ENCODE measurements at regions not wholly inside any gene's neighbourhood (a gene's known extent, or its start where the extent isn't known, plus 50 kb on each side); places are given as distances from the start of the nearest gene placed in this dataset.
"Not testable (repeated sequence)": the region's sequence is repeated elsewhere in the genome, so short reads cannot be mapped to it uniquely, and the experiment has no call there.

DNA sequence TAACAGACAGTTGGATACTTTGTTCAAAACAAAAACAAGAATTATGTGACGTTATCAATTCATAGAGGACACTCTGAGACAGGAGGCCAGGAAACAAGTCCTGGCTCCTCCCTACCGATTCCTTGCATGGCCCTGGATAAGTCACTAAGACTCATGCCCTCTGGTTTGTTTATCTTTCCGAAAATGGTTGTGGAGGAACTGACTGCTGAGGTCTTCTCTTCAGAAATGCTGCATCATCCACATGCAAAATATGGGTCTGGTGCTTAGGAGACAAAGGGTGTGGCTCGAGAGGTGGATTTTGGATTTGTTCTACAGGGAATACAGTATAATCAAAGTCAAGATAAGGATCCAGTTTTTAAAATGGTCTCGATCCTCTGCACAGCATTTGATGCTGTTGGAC is 130.9 kb downstream of the RELL1 start:
- no peak for DNase-seq (ENCODE audit: low read depth, low spot score)

DNA sequence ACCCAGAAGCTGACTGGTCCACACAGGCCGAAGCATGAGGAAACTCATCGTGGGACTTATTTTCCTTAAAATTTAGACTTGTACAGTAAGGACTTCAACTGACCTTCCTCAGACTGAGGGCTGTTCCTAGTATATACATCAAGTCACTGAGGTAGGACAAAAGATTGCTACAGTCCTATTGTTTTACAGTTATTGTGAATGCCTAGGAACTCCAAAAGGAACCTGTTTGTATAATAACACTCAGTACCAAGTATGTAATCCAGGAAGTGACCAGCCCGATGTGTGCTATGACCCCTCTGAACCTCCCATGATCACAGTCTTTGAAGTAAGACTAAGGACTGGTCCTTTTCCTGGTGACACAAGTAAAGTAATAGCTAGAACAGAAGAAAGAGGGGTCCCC is 136.3 kb downstream of the RELL1 start:
- not testable (repeated sequence) for DNase-seq (ENCODE audit: low read depth, low spot score)

DNA sequence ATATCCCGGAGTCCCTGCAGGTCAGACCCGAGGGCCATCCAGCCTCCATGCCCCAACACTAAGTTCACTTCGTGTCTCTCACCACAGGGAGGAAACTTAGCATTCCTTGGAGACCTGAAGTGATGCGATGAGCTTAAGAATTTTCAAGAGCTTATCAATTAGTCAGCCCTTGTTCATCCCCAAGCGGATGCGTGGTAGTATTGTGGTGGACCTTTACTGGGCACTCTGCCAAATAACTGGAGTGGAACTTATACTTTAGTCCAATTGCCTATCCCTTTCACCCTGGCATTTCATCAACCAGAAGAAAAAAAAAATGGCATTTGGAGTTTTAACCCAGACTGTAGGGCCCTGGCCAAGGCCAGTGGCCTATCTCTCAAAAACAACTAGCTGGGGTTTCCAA is 137.1 kb downstream of the RELL1 start:
- peak; percentile 64 for DNase-seq (ENCODE audit: low read depth, low spot score)

DNA sequence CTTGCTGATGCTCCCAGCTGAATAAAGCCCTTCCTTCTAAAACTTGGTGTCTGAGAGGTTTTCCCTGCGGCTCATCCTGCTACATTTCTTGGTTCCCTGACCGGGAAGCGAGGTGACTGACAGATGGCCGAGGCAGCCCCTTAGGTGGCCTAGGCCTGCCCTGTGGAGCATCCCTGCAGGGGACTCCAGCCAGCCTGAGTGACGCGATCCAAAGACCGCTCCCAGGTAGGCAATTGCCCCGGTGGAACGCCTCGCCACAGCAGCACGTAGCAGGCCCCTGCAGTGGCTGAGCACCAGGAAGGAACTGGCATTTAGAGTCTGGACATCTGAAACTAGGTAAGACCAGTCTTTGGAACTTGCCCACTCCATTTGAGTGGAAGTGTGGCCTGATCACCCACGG is 139.6 kb downstream of the RELL1 start:
- no peak for DNase-seq (ENCODE audit: low read depth, low spot score)

DNA sequence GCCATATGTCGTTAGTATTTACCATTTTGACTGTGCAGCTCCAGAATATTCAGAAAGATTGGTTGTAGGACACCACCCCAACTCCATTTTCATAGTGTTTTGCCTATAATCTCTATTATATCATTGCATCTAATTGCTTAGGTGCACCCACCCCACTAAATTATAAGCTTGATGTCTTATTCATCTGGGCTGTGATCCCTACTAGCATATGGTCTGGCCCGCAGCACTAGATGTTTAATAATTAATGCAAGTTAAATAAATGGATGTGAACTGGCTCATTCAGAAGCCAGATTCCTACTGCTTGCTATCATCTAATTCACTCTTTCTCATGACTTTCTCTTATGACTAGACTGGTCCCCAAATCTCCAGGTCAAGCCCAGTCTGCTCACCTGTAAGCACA is 143.5 kb downstream of the RELL1 start:
- DNase-seq (ENCODE audit: low read depth, low spot score): no peak

DNA sequence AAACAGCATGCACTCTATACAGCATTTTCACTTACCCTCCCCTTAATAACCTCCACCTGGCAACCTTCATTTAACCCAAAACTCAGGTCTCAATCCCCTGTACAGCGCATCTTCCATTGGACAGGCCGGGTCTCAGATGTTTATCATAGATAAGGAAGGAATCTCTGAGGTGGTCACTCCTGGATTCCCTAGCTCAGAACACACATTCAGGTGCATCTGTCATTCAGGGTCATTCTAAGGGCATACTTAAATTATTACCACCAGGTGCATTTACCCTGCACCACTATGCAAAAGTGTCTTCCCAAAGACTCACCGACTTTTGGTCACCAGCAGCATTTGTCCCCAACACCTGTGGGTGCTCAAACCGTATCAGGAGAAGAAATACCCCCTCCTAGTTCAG is 144.2 kb downstream of the RELL1 start:
- no peak for DNase-seq (ENCODE audit: low read depth, low spot score)

DNA sequence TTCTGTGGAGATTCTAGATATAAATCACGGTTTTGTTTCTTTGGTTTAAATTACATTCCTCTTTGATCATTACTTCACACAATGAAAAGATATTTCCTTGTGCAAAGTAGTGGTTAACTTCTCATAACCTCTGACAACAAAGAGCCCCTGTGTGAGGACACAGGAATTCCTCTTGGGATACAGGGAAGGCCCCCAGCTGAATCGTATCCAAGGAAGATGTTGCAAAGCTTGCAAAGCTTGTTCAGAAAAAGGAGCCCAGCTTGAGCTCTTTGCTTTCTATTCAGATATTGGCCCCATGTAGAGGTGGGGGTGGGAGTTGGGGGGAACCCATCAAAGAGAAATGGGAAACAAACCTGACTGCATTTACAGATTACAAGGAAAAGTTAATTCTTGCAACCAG is 145.7 kb downstream of the RELL1 start:
- peak; percentile 51 for DNase-seq (ENCODE audit: low read depth, low spot score)

DNA sequence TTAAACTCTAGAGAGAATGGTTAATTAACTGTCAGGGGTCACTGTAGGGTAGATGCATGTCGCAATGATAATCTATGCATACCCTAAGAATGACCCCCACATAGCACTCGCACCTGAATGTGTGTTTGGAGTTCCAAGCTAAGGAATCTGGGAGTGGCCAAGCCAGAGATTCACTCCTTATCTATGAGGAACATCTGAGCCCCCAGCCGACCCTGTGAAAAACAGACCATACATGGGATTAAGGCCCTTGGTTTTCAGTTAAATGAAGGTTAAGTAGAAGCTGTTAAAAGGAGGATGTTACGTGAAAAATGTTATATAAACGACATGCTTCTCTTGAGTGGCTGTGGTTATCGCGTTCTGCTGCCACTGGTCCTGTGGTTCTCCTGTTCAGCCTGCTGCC is 147.2 kb downstream of the RELL1 start:
- DNase-seq (ENCODE audit: low read depth, low spot score): no peak

DNA sequence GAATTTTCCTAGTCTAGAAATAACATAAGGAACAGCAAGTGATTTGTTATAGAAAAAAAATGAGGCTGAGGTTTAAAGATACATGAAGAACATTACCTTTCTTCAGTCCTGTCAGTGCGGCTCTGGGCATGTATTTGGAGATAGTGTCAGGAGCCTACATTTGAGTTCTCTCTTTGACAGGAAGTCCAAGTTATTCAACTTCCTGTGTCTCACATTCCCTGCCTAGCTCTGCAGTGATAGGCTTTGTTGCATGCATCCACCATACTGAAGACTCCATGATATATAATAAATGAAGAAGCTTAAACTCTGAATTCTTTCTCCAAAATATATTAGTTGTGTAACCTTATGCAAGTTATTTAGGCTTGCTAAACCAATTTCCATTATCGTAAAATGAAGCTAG is 148.7 kb downstream of the RELL1 start:
- no peak for DNase-seq (ENCODE audit: low read depth, low spot score)

DNA sequence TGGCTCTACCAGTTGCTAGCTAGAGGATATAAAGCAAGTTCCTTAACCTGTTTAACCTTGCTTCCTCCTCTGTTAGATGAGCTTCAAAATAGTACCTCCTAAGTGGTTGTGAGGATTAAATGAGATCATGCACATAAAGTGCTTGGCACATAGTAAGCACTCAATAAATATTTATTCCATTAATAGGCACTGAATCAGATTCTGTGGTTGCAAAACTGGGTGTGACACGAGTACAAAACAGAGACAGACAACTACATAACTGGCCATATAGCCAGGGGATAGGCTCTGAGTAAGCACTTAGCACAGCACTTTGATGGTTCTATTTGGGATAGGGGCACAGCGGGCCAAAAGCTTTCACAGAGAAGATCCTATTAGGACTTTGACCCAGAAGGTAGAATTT is 150.3 kb downstream of the RELL1 start:
- DNase-seq (ENCODE audit: low read depth, low spot score): no peak

DNA sequence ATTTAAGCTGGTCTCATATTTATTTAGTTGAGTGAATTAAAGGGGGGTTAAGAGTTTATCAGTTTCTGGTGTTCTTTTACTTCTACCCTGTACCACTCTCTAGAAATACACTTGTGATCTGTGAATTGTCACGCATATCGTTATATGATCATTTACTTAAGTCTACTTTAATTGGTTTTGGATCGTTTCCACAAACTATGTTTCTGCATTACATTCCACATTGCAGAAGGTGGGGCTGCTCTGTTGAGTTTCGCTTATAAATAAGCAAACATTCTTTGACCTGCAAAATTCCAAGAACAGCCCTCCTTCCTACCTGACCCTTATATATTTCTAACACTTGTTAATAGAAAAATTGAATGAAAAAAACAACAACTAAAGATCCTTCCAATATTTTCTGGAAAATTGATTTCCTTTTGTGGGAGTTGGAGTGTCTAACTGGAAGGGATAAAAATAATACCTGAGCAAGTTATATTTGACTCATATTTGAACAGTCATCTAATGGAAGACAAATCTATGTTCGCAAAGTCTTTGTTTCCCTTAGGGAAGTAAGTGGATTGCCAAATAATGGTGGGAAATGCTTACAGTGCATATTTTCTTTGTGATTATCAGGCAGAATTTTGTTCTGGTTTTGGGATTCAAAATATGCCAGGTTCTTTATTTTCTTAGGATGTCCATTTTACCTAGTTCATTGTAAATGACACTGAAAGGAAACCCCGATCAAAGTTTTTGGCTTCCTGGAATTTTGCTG is 152.7 kb downstream of the RELL1 start:
- no peak for DNase-seq (ENCODE audit: low read depth, low spot score)

DNA sequence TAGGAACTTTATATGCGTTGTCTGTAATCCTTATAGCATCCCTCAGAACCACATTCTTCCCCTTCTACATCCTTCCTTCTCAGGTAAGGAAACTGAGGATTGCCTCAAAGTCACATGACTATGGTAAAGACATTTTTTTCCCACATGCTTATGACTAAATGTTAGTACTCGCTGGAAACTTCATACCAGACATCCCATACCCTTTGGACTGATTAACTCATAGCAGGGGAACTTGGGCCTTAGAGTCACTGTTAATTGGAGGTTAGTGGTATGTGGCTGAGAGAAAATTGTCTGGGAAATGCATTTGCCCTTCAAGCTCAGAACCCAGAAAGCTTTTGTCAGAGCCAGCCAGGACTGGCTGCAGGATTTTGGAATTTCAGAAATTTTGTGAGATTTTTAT is 155.0 kb downstream of the RELL1 start:
- no peak for DNase-seq (ENCODE audit: low read depth, low spot score)

DNA sequence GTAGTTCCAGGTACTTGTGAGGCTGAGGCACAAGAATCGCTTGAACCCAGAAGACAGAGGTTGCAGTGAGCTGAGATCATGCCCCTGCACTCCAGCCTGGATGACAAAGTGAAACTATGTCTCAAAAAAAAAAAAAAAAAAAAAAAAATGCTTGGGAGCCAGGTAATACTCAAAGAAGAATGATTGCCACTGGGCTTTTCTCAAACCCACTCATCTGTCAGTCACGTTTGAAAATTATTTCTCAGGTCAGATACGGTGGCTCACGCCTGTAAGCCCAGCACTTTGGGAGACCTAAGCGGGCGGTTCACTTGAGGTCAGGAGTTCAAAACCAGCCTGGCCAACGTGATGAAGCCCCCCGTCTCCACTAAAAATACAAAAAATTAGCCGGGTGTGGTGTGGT is 155.7 kb downstream of the RELL1 start:
- DNase-seq (ENCODE audit: low read depth, low spot score): no peak

DNA sequence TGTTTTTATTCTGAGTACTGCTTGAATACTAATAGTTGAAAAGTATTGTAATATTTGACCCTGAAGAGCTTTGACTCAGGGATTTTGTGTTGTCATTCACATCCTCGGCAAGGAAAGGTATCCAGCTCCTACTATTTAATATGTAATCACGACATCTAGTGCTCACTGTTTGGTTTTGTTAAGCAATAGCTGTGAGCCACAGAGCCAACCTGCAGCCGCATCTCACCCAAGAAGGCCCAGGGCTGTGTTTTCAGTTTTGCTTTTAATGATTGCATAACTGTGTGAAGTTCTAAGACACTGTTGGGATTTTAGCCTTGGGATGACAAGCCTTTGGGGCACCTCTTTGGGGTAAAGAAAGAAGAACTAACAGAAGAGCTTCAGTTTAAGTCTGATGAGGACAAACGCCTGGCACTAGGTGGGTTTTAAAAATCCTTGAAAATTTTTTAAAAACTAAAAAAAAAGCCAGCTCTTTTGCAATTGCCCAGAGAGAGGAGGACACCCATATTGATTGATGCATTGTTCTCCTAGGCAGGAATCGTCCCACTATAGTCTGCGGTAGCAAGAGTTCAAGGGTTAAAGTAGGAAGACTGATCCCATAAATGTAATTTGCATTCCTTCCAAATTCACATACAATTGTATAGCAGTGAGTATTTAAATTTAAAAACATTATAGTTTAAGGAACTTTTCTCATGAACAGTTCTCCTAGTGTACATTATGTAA is 157.8 kb downstream of the RELL1 start:
- DNase-seq (ENCODE audit: low read depth, low spot score): no peak

DNA sequence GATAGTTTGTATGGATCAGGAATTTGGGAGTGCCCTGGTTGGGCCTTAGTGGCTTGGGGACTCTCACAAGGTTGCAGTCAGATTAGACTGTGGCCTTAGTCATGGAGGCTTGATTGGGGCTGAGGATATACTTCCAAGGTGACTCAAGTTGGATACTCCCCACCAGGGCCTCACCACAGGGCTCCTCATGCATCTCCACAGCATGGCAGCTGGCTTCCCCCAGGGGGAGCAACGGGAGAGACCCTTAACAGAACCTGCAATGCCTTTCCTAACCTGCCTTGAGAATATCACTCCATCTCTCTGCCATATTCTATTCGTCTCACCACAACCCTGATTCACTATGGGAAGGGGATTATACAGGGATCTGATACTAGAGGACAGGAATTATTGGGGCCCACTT is 161.9 kb downstream of the RELL1 start:
- DNase-seq (ENCODE audit: low read depth, low spot score): no peak

DNA sequence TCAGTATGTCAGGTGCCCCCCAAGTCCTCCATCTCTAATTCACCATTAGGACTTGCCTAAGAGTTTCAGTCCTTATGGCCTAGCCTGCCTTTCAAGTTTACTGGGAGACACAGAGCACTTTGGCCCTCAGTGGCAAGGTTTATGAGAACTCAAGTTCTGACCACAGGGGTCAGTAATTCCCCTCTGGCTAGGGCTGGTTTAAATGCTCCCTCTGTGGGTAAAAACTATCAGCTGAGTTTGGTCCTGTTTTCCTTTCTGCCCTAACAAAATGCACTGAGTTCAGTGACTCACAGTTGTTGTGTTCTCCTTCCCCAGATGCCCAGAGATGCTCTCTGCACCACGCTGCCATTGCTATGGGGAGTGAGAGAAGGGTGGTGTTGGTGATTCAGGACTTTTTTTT is 163.2 kb downstream of the RELL1 start:
- no peak for DNase-seq (ENCODE audit: low read depth, low spot score)

DNA sequence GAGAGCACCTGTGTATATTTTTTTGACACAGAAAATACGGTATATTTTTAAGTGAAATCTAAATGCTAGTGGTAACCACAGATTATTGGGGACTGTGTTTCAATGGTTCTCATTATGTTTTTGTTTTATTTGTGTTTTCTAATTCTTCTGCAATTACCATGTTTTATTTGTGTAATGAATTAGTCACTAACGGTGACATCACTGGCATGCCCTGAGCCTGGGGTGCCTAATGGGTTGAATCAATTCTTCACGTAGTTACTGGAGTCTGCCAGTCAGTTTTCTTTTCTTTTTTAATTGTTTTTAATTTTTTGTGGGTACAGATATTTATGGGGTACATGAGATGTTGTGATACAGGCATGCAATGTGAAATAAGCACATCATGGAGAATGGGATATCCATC is 168.8 kb downstream of the RELL1 start:
- DNase-seq (ENCODE audit: low read depth, low spot score): no peak

DNA sequence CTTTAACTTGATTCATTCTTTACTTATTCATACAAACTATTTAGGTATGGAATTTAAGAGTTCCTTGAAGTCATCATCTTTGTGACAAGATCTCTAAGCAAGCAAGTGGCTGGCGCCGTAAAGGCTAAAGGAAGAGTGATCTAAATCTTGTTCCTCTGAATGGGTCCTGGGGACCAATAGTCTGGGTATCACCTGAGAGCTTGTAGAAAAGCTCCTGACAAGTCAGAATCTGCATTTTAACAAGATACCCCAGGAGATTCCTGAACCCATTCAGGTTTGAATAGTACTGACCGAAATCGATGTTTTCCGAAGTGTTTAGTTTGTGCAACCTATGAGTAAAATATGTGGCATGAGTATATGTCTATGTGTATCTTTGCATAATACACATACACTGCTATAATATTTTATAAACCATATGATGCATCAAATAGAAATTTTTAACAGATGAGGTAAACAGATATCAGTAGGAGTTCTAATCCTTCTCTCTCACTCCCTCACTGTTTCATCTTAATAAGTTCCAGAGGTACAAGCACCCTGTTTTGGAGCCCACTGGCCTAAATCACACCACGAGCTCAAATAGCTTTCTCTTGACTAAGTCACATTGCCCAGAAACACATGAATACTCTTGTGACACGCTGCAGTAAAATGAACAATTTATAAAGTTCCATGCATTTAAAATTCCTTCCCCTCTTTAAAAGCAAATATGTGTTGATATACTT is 170.0 kb downstream of the RELL1 start:
- no peak for DNase-seq (ENCODE audit: low read depth, low spot score)

DNA sequence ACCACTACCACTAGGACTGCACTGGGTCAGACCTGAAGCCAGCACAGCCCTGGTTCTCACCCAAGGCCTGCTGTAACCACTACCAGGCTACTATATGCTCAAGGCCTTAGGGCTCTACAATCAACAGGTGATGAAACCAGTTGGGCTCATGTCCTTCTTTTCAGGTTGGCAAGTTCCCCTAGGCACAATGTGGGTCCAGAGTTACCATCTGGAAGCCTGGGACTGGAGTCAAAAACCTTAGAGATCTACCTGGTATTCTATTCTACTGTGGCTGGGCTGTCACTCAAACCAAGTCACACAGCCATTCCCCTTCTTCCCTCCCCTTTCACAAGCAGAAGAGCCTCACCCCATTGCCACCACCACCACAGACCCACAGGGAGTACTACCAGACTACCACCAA is 175.6 kb downstream of the RELL1 start:
- no peak for DNase-seq (ENCODE audit: low read depth, low spot score)

DNA sequence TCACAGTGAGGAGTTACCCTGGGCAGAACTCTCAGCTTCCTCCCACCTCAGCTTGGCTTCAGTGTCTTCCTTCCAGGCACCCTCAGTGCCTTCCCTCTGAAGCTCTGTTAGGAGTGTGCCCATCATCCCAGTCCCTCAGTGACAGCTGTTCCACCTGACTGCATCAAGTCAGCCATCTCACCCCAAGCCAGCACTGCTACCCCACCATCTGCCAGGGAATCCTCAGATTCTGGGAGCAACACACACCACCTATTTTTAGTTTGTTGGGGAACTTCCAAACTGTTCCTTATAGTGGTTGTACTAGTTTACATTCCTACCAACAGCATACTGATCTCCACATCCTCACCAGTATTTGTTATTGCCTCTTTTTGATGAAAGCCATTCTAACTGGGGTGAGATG is 182.9 kb downstream of the RELL1 start:
- no peak for DNase-seq (ENCODE audit: low read depth, low spot score)

DNA sequence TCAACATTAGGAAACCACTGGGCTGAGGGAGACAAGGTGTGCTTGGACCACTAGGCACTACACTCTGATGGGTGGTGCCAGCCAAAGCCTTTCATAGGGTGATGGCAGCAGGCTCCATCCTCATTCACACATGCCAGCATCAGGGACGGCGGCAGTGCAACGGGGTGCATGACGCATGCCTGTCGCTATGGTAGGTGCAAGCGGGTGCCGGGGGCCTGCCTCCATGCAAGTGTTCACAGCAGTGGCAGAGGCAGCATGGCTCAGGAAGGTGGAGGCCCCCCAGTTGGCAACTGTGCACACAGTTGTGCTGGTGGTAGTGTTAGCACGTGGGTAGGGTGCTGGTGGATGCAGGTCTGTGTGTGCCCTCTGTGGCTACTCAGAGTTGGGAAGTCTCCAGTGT is 184.1 kb downstream of the RELL1 start:
- DNase-seq (ENCODE audit: low read depth, low spot score): no peak
